A172 (cell line): ENCODE measurements at regions not wholly inside any gene's neighbourhood (a gene's known extent, or its start where the extent isn't known, plus 50 kb on each side); places are given as distances from the start of the nearest gene placed in this dataset.
"Not testable (repeated sequence)": the region's sequence is repeated elsewhere in the genome, so short reads cannot be mapped to it uniquely, and the experiment has no call there.

Experiments used
- DNase-seq: peaks from one replicate; pipeline ENCODE4 v3.0.0-alpha.2; 2015; ENCODE audit warnings: low spot score

DNA sequence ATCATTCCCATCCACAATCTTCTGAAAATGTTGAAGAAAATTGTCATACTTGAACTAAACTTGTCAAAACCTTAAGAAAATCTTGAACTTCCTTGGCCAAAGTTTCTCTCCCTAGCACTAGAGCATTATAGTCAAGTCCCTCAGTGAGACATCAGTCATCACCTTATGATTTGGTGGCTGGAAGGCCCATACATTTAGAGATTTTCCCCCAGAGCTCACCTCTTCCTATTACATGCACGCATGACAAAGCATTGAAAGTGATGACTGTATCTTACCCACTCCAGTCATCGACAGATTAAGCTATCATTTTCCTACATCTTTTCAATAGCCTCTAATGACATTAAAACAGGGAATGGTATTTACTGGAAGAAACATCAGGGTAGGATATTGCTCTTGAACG is 948.8 kb downstream of the TMEM121 start:
- not testable (repeated sequence) for DNase-seq

DNA sequence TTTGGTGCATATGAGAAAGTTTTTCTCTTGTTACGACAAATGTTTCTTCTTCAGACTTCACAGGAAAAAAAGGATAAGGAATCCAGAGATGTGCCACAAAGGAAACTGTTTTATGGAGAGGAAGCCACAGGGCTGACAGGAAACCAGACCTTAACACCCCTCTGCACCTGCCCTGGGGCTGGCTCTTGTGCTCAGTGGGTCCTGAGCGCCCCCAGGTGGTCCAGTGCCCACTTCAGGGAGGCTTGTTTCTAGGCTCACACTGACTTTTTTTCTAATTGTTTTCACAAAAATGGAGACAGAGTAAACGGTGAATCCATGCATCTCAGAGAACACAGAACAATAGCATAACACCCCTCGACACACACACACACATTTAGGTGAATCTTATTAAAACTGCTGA is 951.2 kb downstream of the TMEM121 start:
- DNase-seq = not testable (repeated sequence)

DNA sequence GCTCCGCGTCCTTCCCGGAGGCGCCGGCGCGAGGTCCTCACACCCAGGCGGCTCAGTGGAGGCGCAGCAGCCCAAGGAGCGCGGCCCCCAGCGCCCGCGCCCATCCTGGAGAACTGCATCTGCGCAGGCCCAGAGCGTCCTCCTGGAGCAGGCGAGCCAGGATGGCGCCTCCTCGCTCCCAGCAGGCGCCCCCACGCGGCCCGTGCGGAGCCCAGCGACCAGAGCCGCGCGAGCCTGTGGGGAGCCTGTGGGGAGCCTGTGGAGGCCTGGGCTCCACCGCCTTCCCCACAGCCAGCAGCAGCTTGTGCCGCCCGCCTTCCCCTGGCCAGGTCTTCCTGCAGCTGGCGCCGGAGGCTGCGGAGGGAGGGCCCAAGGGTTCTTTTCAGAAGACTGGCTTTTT is 953.9 kb downstream of the TMEM121 start:
- DNase-seq = not testable (repeated sequence)

DNA sequence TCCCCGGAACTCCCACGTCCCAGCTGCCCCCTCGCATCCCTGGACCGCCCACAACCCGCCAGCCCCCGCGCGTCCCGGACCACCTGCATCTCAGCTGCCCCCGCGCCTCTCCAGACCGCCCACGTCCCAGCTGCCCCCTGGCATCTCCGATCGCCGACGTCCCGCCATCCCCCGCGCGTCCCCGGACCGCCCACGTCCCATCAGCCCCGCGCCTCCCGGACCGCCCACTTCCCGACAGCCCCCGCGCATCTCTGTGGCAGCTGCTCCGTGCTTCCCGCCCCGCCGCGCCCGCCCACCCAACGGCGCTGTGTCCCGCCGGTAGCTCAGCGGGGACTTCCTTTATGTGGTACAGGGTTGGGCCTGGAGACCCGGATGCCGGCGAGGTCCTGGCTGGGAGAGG is 955.8 kb downstream of the TMEM121 start:
- DNase-seq = not testable (repeated sequence)

DNA sequence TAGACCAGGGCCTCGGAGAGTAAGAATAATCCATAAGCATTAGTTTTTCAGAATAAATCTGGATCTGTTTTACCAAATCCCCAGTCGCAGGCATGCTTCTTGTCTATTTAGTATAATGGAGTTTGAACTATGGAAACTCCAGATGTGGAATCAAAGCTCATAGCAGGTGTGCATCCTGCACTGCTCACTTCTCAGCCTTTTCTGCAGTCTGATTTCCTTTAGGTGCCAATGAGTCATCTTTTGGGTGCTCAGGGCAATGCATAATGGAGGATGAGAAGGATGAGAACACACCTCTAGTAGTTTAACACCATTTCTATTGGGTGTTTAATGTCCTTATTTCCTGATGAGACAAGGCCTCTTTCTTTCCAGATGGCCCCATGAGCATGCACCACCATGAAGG is 961.2 kb downstream of the TMEM121 start:
- DNase-seq = no peak

DNA sequence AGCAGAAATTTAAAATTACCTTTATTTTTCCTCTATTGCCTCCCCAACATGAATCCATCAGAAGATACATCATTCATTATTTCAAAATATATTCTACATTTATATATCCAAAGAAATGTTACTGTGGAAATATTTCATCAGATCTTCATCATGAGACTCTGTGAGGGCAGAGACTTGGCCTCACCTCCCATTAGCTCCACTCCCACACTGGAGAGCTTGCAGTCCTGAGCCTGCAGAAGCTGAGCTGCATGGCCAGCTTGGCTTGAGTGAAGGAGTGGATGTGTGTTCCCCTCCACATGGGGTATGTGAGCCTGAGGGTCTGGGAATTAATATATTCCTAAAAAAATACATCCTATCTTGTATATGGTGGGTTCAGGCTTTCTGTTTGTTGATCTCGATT is 961.9 kb downstream of the TMEM121 start:
- no peak for DNase-seq

DNA sequence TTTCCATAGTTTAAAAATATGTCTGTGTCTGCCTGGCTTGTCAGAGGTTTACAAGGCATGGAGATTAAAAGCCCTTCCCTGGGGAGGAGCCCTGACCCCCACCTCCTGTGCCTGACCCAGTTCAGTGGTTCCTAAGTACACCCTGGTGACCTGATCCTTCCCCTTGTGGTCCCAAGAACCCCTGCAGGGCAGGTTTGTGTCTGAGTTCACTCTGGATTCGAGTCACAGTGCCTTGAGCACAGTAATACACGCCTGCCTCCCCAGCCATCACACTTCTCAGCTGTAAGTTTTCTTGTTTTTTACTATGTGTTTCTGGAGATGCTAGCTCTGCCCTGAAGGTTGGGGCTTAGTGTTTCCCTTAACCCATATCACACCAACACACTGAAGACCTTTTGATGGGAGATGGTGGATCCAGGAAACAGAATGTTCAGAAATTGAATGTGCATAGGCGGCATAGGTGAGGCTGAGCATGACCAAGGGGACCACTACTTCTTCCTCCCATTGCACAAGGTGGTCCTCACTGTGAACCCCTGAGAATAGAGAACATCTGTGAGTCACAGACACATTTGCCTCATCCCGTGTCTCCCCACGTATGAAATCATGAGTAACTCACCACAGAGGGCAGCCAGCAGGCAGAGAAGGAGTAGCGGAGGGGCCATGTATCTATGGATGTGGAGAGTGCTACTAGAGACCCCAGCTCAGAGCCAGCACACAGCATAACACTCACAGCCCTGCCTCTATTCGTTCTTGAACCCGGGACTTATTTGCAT is 962.9 kb downstream of the TMEM121 start:
- no peak for DNase-seq

DNA sequence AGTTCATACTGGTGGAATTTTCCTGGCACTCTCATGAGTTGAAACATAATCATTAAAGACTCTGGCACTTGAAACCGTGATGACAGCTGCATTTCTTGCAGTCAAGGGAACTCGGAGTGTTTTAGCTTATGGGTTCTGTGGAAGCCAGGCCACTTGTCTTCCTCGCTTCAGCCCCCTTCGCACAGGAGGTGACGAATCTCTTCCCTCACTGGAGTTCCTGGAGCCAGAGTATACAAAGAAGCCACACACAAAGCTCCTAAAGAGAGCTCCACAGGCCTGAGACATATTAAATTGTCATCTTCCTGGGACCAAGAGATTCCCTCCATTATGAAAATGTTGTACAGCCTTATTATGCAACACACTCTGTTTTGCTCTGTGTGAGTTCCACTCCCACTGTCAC is 964.1 kb downstream of the TMEM121 start:
- no peak for DNase-seq

DNA sequence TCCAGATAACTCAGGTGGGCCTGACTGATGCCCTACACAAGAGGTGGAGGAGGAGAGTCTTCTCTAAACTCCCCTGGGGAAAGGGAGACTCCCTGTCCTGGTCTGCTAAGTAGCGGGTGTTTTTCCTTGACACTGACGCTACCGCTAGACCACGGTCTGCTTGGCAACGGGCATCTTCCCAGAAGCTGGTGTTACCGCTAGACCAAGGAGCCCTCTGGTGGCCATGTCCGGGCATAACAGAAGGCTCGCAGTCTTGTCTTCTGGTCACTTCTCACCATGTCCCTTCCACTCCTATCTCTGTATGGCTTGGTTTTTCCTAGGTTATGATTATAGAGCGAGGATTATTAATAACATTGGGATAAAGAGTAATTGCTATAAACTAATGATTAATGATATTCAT is 965.5 kb downstream of the TMEM121 start:
- peak; percentile 1 for DNase-seq

DNA sequence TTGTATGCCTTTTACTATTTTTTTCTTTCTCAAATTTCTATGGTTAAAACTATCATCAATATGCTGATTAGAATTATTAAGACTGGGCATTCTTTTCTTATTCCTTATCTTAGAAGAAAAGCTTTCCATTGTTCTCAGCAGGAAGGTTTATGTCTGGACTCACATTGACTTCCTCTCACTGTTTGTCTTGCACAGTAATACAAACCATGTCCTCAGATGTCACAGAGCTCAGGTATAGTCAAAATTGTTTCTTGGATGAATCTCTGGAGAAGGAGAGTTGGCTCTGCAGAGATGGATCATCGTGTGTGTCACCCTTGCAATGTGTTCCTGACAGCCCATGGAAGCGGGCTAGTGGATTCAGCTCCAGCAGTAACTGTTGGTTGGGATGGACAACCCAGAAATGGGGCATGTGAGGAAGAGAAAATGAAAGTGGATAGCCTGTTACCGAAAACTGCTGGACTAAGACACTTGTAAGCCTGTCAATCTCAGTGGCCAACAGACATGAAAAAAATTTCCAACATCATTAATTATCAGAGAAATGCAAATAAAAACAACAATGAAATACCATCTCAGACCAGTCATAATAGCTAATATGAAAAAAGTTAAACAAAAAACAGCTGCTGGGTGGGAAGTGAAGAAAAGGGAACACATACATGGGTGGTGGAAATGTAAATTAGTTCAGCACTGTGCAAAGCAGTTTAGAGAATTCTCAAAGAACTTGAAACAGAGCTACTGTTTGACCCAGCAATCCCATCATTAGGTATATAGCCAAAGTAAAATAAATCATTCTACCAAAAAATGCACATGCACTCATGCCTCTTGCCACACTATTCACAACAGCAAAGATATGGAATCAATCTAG is 967.8 kb downstream of the TMEM121 start:
- DNase-seq = no peak

DNA sequence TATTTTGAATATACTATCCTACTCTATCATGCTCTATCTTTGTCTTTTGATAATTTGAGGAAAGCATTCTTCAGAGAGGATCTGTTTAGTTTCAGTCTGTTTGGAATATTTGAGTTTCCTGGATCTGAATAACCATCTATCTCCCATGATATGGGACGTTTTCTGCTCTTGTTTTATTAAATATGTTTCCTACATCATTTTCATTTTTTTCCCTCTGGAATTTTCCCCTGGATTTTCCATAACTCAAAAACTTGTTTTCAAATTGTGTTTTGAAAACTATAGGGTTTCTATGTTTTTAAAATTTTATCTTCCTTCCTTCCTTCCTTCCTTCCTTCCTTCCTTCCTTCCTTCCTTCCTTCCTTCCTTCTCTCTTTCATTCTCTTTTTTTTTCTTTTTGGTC is 974.2 kb downstream of the TMEM121 start:
- no peak for DNase-seq

DNA sequence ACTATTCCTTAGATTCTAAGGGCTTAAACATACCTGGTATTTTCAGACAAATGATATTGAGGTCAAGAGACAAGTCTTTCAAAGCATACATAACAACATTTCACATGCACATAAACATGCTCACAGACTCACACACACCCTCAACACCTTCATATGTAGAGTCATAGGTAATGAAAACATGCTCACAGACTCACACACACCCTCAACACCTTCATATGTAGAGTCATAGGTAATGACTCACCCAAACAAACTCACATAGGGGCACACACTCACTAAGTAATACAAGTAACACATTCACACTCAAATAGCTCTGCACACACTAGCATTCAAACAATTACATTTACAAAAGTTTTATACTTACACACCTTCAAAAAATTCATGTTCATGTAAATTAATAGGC is 975.5 kb downstream of the TMEM121 start:
- no peak for DNase-seq

DNA sequence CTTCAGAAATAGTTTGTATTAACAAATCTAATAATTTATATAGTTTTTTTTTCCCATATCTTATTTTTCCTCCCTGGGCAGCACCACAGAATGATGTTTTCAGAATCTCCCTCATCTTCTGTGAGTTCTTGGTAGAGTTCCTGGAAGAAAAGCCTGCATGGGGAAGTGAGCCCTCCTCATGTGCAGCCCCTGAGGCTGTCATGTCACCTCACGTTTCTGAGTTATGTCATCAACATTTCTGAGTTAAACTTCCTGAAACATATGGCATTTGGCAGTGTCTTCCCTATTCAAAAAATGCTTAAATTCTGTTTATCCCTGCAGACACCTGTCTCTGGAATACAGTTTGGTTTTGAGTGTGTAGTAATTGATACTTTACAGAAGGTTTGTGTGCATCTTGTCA is 979.0 kb downstream of the TMEM121 start:
- DNase-seq = no peak

DNA sequence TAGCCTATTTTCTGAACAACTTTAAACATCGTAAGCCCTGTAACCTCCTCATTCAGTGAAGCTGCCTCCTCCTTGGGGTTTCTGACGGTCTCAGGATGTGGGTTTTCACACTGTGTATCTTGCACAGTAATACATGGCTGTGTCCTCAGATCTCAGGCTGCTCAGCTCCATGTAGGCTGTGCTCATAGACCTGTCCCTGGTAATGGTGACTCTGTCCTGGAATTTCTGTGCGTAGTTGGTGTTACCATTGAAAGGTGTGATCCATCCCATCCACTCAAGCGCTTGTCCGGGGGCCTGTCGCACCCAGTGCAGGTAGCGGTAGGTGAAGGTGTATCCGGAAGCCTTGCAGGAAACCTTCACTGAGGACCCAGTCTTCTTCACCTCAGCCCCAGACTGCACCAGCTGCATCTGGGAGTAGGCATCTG is 980.5 kb downstream of the TMEM121 start:
- no peak for DNase-seq

DNA sequence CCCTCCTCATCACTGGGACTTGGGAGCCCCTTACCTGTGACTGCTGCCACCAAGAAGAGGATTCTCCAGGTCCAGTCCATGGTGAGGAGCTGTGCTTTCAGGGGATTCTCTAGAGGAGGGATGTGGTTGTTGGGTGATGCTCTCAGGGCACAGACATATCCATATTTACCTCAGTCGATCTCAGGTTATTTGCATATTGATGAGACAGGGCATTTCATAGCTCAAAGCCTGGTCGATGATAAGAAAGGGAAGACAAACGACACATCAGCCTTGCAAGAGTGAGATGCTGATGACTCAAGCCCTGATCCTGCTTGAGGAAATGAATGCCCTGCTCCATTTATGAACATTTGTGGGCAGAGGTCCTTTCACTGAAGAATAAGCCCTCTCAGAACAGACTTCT is 981.0 kb downstream of the TMEM121 start:
- DNase-seq = no peak

DNA sequence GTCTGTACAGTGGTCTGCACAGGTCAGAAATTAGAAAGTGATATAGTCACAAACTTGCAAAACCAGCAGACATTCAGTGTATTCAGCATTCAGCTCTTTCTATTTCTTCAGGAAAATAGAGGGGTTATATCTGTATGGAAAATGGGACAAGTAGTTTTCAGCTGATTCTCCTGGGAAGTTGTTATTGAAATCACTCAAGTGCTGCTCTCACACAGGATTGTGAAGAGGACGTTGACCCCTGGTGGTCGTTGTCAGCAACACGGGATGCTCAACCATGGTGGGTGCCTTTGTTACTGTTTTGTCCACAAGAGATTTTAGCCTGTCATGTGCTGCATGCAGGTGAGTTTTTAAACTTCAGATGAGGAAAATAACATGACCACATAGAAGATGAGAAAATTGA is 981.8 kb downstream of the TMEM121 start:
- DNase-seq = no peak

DNA sequence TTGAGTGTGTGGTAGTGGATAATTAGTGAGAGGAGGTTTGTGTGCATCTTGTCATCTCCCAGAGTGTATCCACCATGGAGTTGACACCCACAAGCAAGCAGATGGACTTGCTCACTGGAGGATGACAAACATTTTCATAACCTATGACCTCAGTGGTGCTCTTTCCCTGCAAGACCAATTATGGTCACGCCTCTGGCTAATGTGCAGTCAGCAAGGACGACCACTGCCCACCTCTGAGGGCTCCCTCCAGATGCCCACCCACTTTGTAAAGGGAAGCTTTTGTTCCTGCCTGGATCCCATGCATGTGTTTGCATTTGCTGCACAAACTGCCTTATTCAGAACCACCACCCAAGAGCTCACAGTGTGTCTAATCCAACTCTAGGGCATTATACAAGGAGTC is 982.8 kb downstream of the TMEM121 start:
- DNase-seq = no peak

DNA sequence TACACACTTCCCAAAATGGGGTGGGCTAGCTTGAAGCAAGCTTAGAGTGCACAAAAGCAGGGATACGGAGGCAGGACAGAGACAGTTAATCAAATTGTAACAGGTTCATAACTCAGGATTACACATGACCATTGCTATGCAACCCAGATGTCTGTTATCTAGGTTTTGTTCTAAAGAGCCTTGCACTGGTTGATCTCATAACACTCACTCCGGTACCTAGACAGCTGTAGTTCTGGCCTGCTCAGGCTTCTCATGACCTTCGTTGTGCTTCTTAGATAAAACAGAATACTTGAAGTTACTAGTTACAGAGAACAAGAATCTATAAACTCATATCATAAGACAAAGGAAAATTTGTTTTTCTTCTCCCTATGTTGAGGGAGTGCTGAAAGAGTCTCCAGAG is 983.4 kb downstream of the TMEM121 start:
- DNase-seq = no peak

DNA sequence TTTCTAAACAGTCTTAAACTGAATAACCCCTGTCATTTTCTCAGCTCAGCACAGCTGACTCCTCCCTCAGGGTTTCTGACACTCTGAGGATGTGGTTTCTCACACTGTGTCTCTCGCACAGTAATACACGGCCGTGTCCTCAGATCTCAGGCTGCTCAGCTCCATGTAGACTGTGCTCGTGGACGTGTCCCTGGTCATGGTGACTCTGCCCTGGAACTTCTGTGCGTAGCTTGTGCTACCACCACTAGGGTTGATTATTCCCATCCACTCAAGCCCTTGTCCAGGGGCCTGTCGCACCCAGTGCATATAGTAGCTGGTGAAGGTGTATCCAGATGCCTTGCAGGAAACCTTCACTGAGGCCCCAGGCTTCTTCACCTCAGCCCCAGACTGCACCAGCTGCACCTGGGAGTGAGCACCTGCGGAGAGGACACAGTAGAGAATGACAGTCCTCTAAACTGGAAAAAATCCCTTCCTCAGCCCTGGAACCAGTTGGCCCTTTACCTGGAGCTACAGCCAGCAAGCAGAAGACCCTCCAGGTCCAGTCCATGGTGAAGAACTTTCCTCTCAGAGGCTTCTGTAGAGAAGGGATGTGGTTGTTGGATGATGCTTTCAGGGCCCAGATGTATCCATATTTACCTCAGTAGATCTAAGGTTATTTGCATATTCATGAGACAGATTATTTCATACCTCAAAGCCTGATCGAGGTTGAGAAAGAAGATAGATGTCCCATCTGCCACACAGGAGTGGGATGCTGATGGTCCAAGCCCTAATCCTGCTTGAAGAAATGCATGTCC is 984.8 kb downstream of the TMEM121 start:
- no peak for DNase-seq

DNA sequence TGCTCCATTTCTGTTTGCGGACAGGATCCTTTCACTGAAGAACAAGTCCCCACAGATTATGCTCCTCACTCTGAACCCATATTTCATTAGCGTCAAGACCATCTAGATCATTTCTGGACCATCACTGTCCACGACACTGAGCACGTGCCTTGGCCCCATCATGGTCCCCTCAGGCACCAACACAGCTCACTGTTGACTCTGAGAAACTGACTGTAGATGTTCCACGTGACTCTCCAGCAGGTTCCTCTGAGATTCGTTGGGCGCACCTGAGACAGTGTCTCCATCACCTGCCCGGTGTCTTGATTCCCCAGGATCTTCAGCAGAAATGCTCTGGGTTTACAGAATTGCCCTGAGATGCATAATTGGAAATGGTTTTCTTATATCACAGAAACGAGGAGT is 985.4 kb downstream of the TMEM121 start:
- no peak for DNase-seq

DNA sequence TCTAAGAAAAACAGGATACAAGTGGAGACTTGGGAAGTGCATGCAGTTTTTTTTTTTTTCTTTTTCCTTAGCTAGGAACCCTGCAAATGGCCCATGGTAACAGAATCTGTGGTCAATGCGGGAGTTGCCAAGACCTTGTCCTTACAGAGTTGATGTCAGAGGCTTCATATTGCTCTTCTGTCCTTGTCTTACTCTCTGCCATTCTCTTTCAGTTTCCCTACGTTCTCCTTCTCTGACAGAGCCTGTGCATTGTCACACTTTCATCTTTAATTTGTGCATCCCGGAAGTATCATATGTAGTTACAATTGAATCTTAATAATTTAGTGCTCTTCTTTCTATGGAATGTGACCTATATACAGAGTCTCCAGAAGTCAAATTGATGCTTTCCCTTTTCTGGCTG is 986.9 kb downstream of the TMEM121 start:
- no peak for DNase-seq
